K562 (cell line): ENCODE measurements at regions not wholly inside any gene's neighbourhood (a gene's known extent, or its start where the extent isn't known, plus 50 kb on each side); places are given as distances from the start of the nearest gene placed in this dataset.

Source experiments
- ATAC-seq: fragments of 200-7000 bp; cut with Tn5 transposase; 3 replicates; pipeline ENCODE4 v1.9.1; 2020; ENCODE audit warnings: moderate library complexity
- BruUV-seq: library from RNA; stranded (reverse); fragments of 400-500 nt; replicated peaks from 2 replicates; lab custom pipeline; 2021; lab: Mats Ljungman, UMichigan
- CTCF ChIA-PET: fragments of 300-600 bp; formaldehyde crosslinking; extraction: SDS; loops from one replicate; lab custom pipeline; 2021; ENCODE audit warnings: low intra/inter-chr PET ratio; lab: Yijun Ruan, JAX
- POLR2A ChIA-PET: fragments of 300-600, 350-650 bp; sonication (Branson Sonifier 250); formaldehyde crosslinking; extraction: SDS; loops from one replicate; lab custom pipeline; 2021; ENCODE audit warnings: antibody characterized with exemption, inconsistent platforms; lab: Yijun Ruan, JAX
- DNase-seq, 4 experiments: peaks; one replicate each; pipeline versions ENCODE4 v3.0.0 to v3.0.0-alpha.2; 2011 to 2018; ENCODE audit warnings: low spot score in 3 of 4, mixed read lengths in 3 of 4; ENCODE audit errors: extremely low read depth in 1 of 4
- FAIRE-seq: peaks from 2 replicates; lab custom pipeline; 2011; peaks lifted over from hg19 to GRCh38; lab: Jason Lieb, UNC
- H2AFZ ChIP-seq: 2 replicates; pipeline ENCODE4 v1.6.0; 2011; ENCODE audit warnings: low read depth, low read length, control low read depth, inconsistent platforms
- H3K27ac ChIP-seq: fragments of 200-600 bp; 3 replicates; pipeline ENCODE4 v1.8.0; 2011; ENCODE audit warnings: low read depth, mild to moderate bottlenecking, control low read depth, inconsistent platforms, low read length, moderate library complexity, mixed read lengths; ENCODE audit errors: extremely low read depth
- H3K27me3 ChIP-seq, 2 experiments: fragments of 300-600 bp in 1 of 2; 2 replicates in 1 of 2; 3 replicates in 1 of 2; pipeline versions ENCODE4 v1.6.0 to v1.8.0; 2011; ENCODE audit warnings: inconsistent platforms in 2 of 2, low read length in 2 of 2, mild to moderate bottlenecking in 1 of 2, mixed read lengths in 1 of 2, moderate library complexity in 1 of 2; ENCODE audit not compliant: control insufficient read depth in 2 of 2, insufficient read depth in 2 of 2
- H3K36me3 ChIP-seq: fragments of 300-600 bp; 3 replicates; pipeline ENCODE4 v1.8.0; 2011; ENCODE audit warnings: mild to moderate bottlenecking, low read length, inconsistent platforms; ENCODE audit not compliant: control insufficient read depth, insufficient read depth
- H3K4me1 ChIP-seq, 2 experiments: fragments of 200-600 bp in 1 of 2; replicated peaks in 1 of 2; 2 replicates in 1 of 2; 3 replicates in 1 of 2; pipeline versions ENCODE4 v1.5.1 to v1.8.0; 2011; ENCODE audit warnings: inconsistent platforms in 2 of 2, low read length in 2 of 2, mild to moderate bottlenecking in 1 of 2, mixed read lengths in 1 of 2, moderate library complexity in 1 of 2; ENCODE audit not compliant: control insufficient read depth in 2 of 2, insufficient read depth in 2 of 2
- H3K4me2 ChIP-seq: 2 replicates; pipeline ENCODE4 v1.6.1; 2011; ENCODE audit warnings: low read length, control low read depth, inconsistent platforms, mixed read lengths; ENCODE audit not compliant: insufficient read depth
- H3K4me3 ChIP-seq: fragments of 200-600 bp; sonication (generic), shearing (Covaris generic); 2 replicates; pipeline ENCODE4 v1.5.1; 2016; ENCODE audit warnings: control low read depth, inconsistent platforms
- H3K79me2 ChIP-seq: fragments of 200-600 bp; 3 replicates; pipeline ENCODE4 v1.8.0; 2011; ENCODE audit warnings: low read length, inconsistent platforms; ENCODE audit not compliant: control insufficient read depth, insufficient read depth
- H3K9ac ChIP-seq, 2 experiments: 2 replicates each; pipeline versions ENCODE4 v1.6.0 to v1.6.1; 2011; ENCODE audit warnings: low read depth in 2 of 2, low read length in 2 of 2, control low read depth in 1 of 2, inconsistent platforms in 1 of 2, mild to moderate bottlenecking in 1 of 2, mixed read lengths in 1 of 2; ENCODE audit not compliant: insufficient read depth in 1 of 2
- H3K9me1 ChIP-seq: one replicate; pipeline ENCODE4 v1.6.0; 2011; ENCODE audit warnings: inconsistent platforms, mild to moderate bottlenecking, low read length, moderate library complexity; ENCODE audit not compliant: control insufficient read depth, insufficient read depth
- H3K9me3 ChIP-seq: replicated peaks from 2 replicates; pipeline ENCODE4 v1.5.1; 2011; ENCODE audit warnings: low read depth, low read length, inconsistent platforms; ENCODE audit not compliant: control insufficient read depth, insufficient read depth
- H4K20me1 ChIP-seq: replicated peaks from 2 replicates; pipeline ENCODE4 v1.6.1; 2011; ENCODE audit warnings: low read length, inconsistent platforms, mixed read lengths; ENCODE audit not compliant: control insufficient read depth, insufficient read depth
- CBFA2T3 ChIP-seq: fragments of 450-650 bp; IDR thresholded peaks from 2 replicates; pipeline ENCODE4 v1.6.1; 2017
- E2F6 ChIP-seq, 2 experiments: IDR thresholded peaks; 2 replicates each; pipeline ENCODE4 v1.6.1; 2011; ENCODE audit warnings: borderline replicate concordance in 1 of 2, control low read depth in 1 of 2, low read depth in 1 of 2, low read length in 1 of 2, mild to moderate bottlenecking in 1 of 2, mixed read lengths in 1 of 2, moderate library complexity in 1 of 2; ENCODE audit not compliant: insufficient read depth in 1 of 2, insufficient read length in 1 of 2, poor library complexity in 1 of 2, severe bottlenecking in 1 of 2; ENCODE audit errors: extremely low read depth in 1 of 2
- ELF1 ChIP-seq: fragments of 200-800 bp; sonication (Bioruptor generic); IDR thresholded peaks from 2 replicates; pipeline ENCODE4 v1.6.1; 2016; ENCODE audit warnings: missing genetic modification characterization, missing compliant biosample characterization
- EP300 ChIP-seq: IDR thresholded peaks from 2 replicates; pipeline ENCODE4 v1.6.1; 2012; ENCODE audit warnings: low read length, improper control_type of control experiment
- FOXK2 ChIP-seq, 2 experiments: fragments of 450-650 bp; IDR thresholded peaks in 1 of 2; conservative IDR thresholded peaks in 1 of 2; 2 replicates each; pipeline ENCODE4 v1.6.1; 2016; ENCODE audit warnings: low read depth in 2 of 2, mild to moderate bottlenecking in 1 of 2
- FOXO4 ChIP-seq: fragments of 450-650 bp; formaldehyde crosslinking; IDR thresholded peaks from 2 replicates; pipeline ENCODE4 v1.4.0; 2020; ENCODE audit warnings: mild to moderate bottlenecking, moderate library complexity
- KDM1A ChIP-seq, 2 experiments: fragments of 450-650 bp; IDR thresholded peaks; 2 replicates each; pipeline ENCODE4 v1.6.1; 2016; ENCODE audit warnings: mild to moderate bottlenecking in 2 of 2
- NCOR1 ChIP-seq: fragments of 450-650 bp; IDR thresholded peaks from 2 replicates; pipeline ENCODE4 v1.6.1; 2016; ENCODE audit warnings: mild to moderate bottlenecking, moderate library complexity
- NFIC ChIP-seq: fragments of 450-650 bp; IDR thresholded peaks from 2 replicates; pipeline ENCODE4 v1.6.1; 2017; ENCODE audit warnings: mild to moderate bottlenecking, inconsistent platforms
- RBM39 ChIP-seq: fragments of 200-400 bp; formaldehyde crosslinking; optimal IDR thresholded peaks from 2 replicates; pipeline ENCODE3; 2018; ENCODE audit warnings: low read depth, low read length
- STAT5B ChIP-seq: fragments of 250-450 bp; sonication (Bioruptor Pico); IDR thresholded peaks from 2 replicates; pipeline ENCODE4 v1.8.0; 2021; ENCODE audit warnings: mild to moderate bottlenecking, inconsistent platforms
- STAT6 ChIP-seq: sonication (generic); formaldehyde crosslinking; IDR thresholded peaks from 2 replicates; pipeline ENCODE4 v1.8.1; 2023; ENCODE audit warnings: mild to moderate bottlenecking, missing genetic modification reagents
- TRIM28 ChIP-seq: fragments of 450-650 bp; IDR thresholded peaks from 2 replicates; pipeline ENCODE4 v1.6.1; 2017
- ZFP1 ChIP-seq: fragments of 450-650 bp; formaldehyde crosslinking; IDR thresholded peaks from 2 replicates; pipeline ENCODE4 v1.4.0; 2020; ENCODE audit warnings: mild to moderate bottlenecking, mixed read lengths
- ZMIZ1 ChIP-seq, 2 experiments: fragments of 150-350 bp in 1 of 2; IDR thresholded peaks; 2 replicates each; pipeline ENCODE4 v1.6.1; 2012 to 2016; ENCODE audit warnings: low read depth in 2 of 2, low read length in 2 of 2, mild to moderate bottlenecking in 1 of 2, moderate library complexity in 1 of 2
- WGBS: fragments of 100-300 bp; shearing (Covaris generic); methylation state at CpG from one replicate; pipeline ENCODE4 v1.1.6; 2016; ENCODE audit warnings: low coverage, mixed read lengths; ENCODE audit not compliant: insufficient coverage; ENCODE audit errors: missing lambda C conversion rate; 5-methylcytosine and 5-hydroxymethylcytosine counted together
- in situ Hi-C: fragments of 300-500 bp; cut with MboI; formaldehyde crosslinking; loops from 4 replicates; pipeline ENCODE4 v1.15.0; 2018; ENCODE audit warnings: inconsistent platforms, mixed read lengths
- intact Hi-C: fragments of 100-400 bp; cut with micrococcal nuclease; formaldehyde crosslinking; loops from 2 replicates; pipeline ENCODE4 v1.14.2; 2022

- FAIRE-seq (no peak), ATAC-seq (no peak), DNase-seq (peak; percentile 9 to 34 (median 18))
- POLR2A ChIA-PET, result no interaction called here
- Histone ChIP-seq H4K20me1 (no peaks in the 10 kb centered on the region), H3K9me1 (no peaks in the 10 kb centered on the region), H3K79me2 (no peaks in the 10 kb centered on the region), H3K4me1 (no peaks in the 10 kb centered on the region), H3K27ac (no peak overlapping the region), H3K36me3 (no peaks in the 10 kb centered on the region), H3K4me2 (no peak overlapping the region), H3K4me3 (no peak overlapping the region), H3K9ac (no peak overlapping the region), H3K9me3 (no peaks in the 10 kb centered on the region), H2AFZ (no peak overlapping the region), H3K27me3 (no peaks in the 10 kb centered on the region)
- BruUV-seq, result no TSS peak
- intact Hi-C loops (no loop called here), in situ Hi-C loops (no loop called here)
- 10% methylated on average over 2 of the region's 2 CpGs for WGBS
- CTCF ChIA-PET, result no interaction called here
- TF ChIP-seq ZFP1 (CRISPR knock-in tag) (no peak), ELF1 (tag) (no peak), FOXO4 (no peak), FOXK2 (conservative IDR thresholded peaks at IDR 0.05 in 1 of 2, IDR thresholded peaks at IDR 0.05 in 1 of 2; ENCODE audit: low read depth in 2 of 2) (no peak), CBFA2T3 (peak; percentile 83), EP300 (peak; percentile 16; the same call in 1 of the 2 replicates), NCOR1 (peak; percentile 58; the same call in 1 of the 2 replicates), STAT5B (no peak), E2F6 (IDR thresholded peaks at IDR 0.05; ENCODE audit: borderline replicate concordance in 1 of 2, extremely low read depth in 1 of 2, insufficient read depth in 1 of 2, insufficient read length in 1 of 2, low read depth in 1 of 2, low read length in 1 of 2, poor library complexity in 1 of 2, severe bottlenecking in 1 of 2) (no peak), ZMIZ1 (IDR thresholded peaks at IDR 0.05; ENCODE audit: low read depth in 2 of 2, low read length in 2 of 2) (no peak), KDM1A (IDR thresholded peaks at IDR 0.05) (0 out of 4 replicates have a peak, but pooled peaks of 1 of the 2 experiments have one; percentile 32), RBM39 (no peak), NFIC (peak; percentile 18; the same call in 1 of the 2 replicates), STAT6 (CRISPR knock-in tag) (no peak), TRIM28 (no peak)
These were observed 111.5 kb upstream of the HTR2A start for GRCh38 chr13:47008318-47008717.
